HCT116 (cell line): ENCODE measurements at regions not wholly inside any gene's neighbourhood (a gene's known extent, or its start where the extent isn't known, plus 50 kb on each side); places are given as distances from the start of the nearest gene placed in this dataset.

Experiments
- ATAC-seq: fragments of 200-7000 bp; cut with Tn5 transposase; 2 replicates; pipeline ENCODE4 v1.9.1; 2020; ENCODE audit warnings: mild to moderate bottlenecking, moderate library complexity
- BruUV-seq: library from RNA; stranded (reverse); fragments of 400-500 nt; replicated peaks from 2 replicates; lab custom pipeline; 2021; lab: Mats Ljungman, UMichigan
- CTCF ChIA-PET: fragments of 300-600 bp; sonication (Branson Sonifier 250); formaldehyde crosslinking; loops from one replicate; lab custom pipeline; 2021; ENCODE audit warnings: antibody characterized with exemption; lab: Charles Lee
- POLR2A ChIA-PET: fragments of 300-600, 350-600 bp; sonication (Branson Sonifier 250); formaldehyde crosslinking; loops from one replicate; lab custom pipeline; 2021; ENCODE audit warnings: antibody characterized with exemption; lab: Charles Lee
- RAD21 ChIA-PET, 2 experiments: fragments of 300-600 bp; sonication (Branson Sonifier 250); formaldehyde crosslinking; loops; one replicate each; lab custom pipeline; 2023; ENCODE audit warnings: low total read pairs in 2 of 2; ENCODE audit not compliant: uncharacterized antibody in 2 of 2, unreplicated experiment in 2 of 2, low non-redundant PET in 1 of 2; lab: Charles Lee
- DNase-seq: peaks from one replicate; pipeline ENCODE4 v3.0.0-alpha.2; 2010; ENCODE audit warnings: low read depth, low spot score
- H2AFZ ChIP-seq: fragments of 200-600 bp; shearing (Covaris generic), sonication (generic); 2 replicates; pipeline ENCODE4 v1.6.1; 2017; ENCODE audit warnings: low read depth, mixed run types, mixed read lengths, antibody characterized with exemption, low read length; ENCODE audit not compliant: poor library complexity, severe bottlenecking
- H3K27ac ChIP-seq: 2 replicates; pipeline ENCODE4 v1.5.1; 2012; ENCODE audit warnings: low read depth, low read length
- H3K27me3 ChIP-seq: fragments of 200-600 bp; sonication (generic); 2 replicates; pipeline ENCODE4 v1.6.1; 2016; ENCODE audit warnings: mixed run types, low read length, mixed read lengths; ENCODE audit not compliant: insufficient read depth
- H3K36me3 ChIP-seq, 2 experiments: fragments of 200-500 bp in 1 of 2; fragments of 200-600 bp in 1 of 2; sonication (Bioruptor generic) in 1 of 2; sonication (generic) in 1 of 2; 2 replicates each; pipeline versions ENCODE4 v1.5.1 to v1.6.1; 2014 to 2016; ENCODE audit warnings: low read length in 2 of 2, inconsistent platforms in 1 of 2, mixed read lengths in 1 of 2, mixed run types in 1 of 2; ENCODE audit not compliant: insufficient read depth in 2 of 2, control insufficient read depth in 1 of 2
- H3K4me1 ChIP-seq, 2 experiments: fragments of 200-600 bp in 1 of 2; sonication (generic) in 1 of 2; 2 replicates each; pipeline versions ENCODE4 v1.5.1 to v1.6.1; 2012 to 2017; ENCODE audit warnings: low read length in 2 of 2, inconsistent platforms in 1 of 2, mild to moderate bottlenecking in 1 of 2, mixed read lengths in 1 of 2, mixed run types in 1 of 2, moderate library complexity in 1 of 2; ENCODE audit not compliant: insufficient read depth in 2 of 2, control insufficient read depth in 1 of 2
- H3K4me2 ChIP-seq: fragments of 200-600 bp; sonication (generic); 2 replicates; pipeline ENCODE4 v1.6.1; 2017; ENCODE audit warnings: mixed run types, low read length, mixed read lengths
- H3K4me3 ChIP-seq, 2 experiments: fragments of 200-600 bp in 1 of 2; sonication (generic) in 1 of 2; replicated peaks in 1 of 2; 2 replicates each; pipeline ENCODE4 v1.5.1; 2011 to 2016; ENCODE audit warnings: low read length in 2 of 2, control low read depth in 1 of 2, low read depth in 1 of 2, mild to moderate bottlenecking in 1 of 2, mixed read lengths in 1 of 2, mixed run types in 1 of 2
- H3K79me2 ChIP-seq: fragments of 200-600 bp; sonication (generic); 2 replicates; pipeline ENCODE4 v1.6.1; 2017; ENCODE audit warnings: mild to moderate bottlenecking, mixed run types, low read length, moderate library complexity, mixed read lengths; ENCODE audit not compliant: insufficient read depth
- H3K9ac ChIP-seq: fragments of 200-600 bp; sonication (generic); 2 replicates; pipeline ENCODE4 v1.6.1; 2016; ENCODE audit warnings: low read length, mixed read lengths
- H3K9me2 ChIP-seq: fragments of 200-600 bp; sonication (generic), shearing (Covaris generic); 2 replicates; pipeline ENCODE4 v1.6.1; 2017; ENCODE audit warnings: mixed run types, mild to moderate bottlenecking, moderate library complexity; ENCODE audit not compliant: insufficient read depth
- H3K9me3 ChIP-seq, 2 experiments: fragments of 200-500 bp in 1 of 2; fragments of 200-600 bp in 1 of 2; sonication (Bioruptor generic) in 1 of 2; sonication (generic) in 1 of 2; 2 replicates each; pipeline ENCODE4 v1.6.1; 2014 to 2017; ENCODE audit warnings: low read length in 2 of 2, mixed read lengths in 2 of 2, inconsistent platforms in 1 of 2, low read depth in 1 of 2, mild to moderate bottlenecking in 1 of 2, mixed run types in 1 of 2, moderate library complexity in 1 of 2; ENCODE audit not compliant: control insufficient read depth in 1 of 2, insufficient read depth in 1 of 2
- H4K20me1 ChIP-seq: fragments of 200-600 bp; sonication (generic), shearing (Covaris generic); 2 replicates; pipeline ENCODE4 v1.6.1; 2017; ENCODE audit warnings: mixed run types, mild to moderate bottlenecking, moderate library complexity; ENCODE audit not compliant: insufficient read depth
- CBX3 ChIP-seq: IDR thresholded peaks from 2 replicates; pipeline ENCODE4 v1.6.1; 2012; ENCODE audit warnings: low read depth
- ELF1 ChIP-seq: IDR thresholded peaks from 2 replicates; pipeline ENCODE4 v1.6.1; 2012; ENCODE audit warnings: low read depth, borderline replicate concordance
- EZH2 ChIP-seq: fragments of 200-600 bp; sonication (generic); IDR thresholded peaks from 2 replicates; pipeline ENCODE4 v1.6.1; 2017; ENCODE audit warnings: antibody characterized with exemption, mixed run types
- FOSL1 ChIP-seq: IDR thresholded peaks from 2 replicates; pipeline ENCODE4 v1.6.1; 2012; ENCODE audit warnings: low read depth
- JUND ChIP-seq: IDR thresholded peaks from 2 replicates; pipeline ENCODE4 v1.6.1; 2012
- POLR2A ChIP-seq: IDR thresholded peaks from 2 replicates; pipeline ENCODE4 v1.7.0; 2011; ENCODE audit warnings: borderline replicate concordance; ENCODE audit not compliant: insufficient read depth, insufficient read length; ENCODE audit errors: extremely low read depth
- POLR2AphosphoS5 ChIP-seq: IDR thresholded peaks from 2 replicates; pipeline ENCODE4 v1.6.1; 2011; ENCODE audit warnings: mild to moderate bottlenecking, low read depth, low read length, moderate library complexity
- RAD21 ChIP-seq: IDR thresholded peaks from 2 replicates; pipeline ENCODE4 v1.6.1; 2012; ENCODE audit warnings: low read depth, mild to moderate bottlenecking
- SP1 ChIP-seq: IDR thresholded peaks from 2 replicates; pipeline ENCODE4 v1.6.1; 2012; ENCODE audit warnings: low read depth
- SRF ChIP-seq: IDR thresholded peaks from 2 replicates; pipeline ENCODE4 v1.6.1; 2012; ENCODE audit warnings: low read depth
- TCF7L2 ChIP-seq: IDR thresholded peaks from 2 replicates; pipeline ENCODE4 v1.7.0; 2011; ENCODE audit warnings: borderline replicate concordance, inconsistent platforms; ENCODE audit not compliant: insufficient read depth, insufficient read length; ENCODE audit errors: extremely low read depth
- ZFX ChIP-seq: fragments of 450-650 bp; IDR thresholded peaks from 2 replicates; pipeline ENCODE4 v1.6.1; 2017
- ZNF274 ChIP-seq: fragments of 200-500 bp; sonication (Bioruptor generic); IDR thresholded peaks from 2 replicates; pipeline ENCODE4 v1.6.1; 2014; ENCODE audit warnings: mild to moderate bottlenecking, low read depth, low read length, inconsistent platforms
- intact Hi-C: fragments of 100-400 bp; cut with micrococcal nuclease; formaldehyde crosslinking; loops from 2 replicates; pipeline ENCODE4 v1.10.0; 2022
- TF ChIP-seq, protein P1 (sequence below): IDR thresholded peaks from 2 replicates; pipeline ENCODE4 v1.6.1; 2011; ENCODE audit warnings: mild to moderate bottlenecking, low read length, moderate library complexity; ENCODE audit not compliant: insufficient replicate concordance; ENCODE audit errors: extremely low read depth
- TF ChIP-seq, protein P2 (sequence below): IDR thresholded peaks from 2 replicates; pipeline ENCODE4 v1.6.1; 2012; ENCODE audit warnings: low read depth

DNA sequence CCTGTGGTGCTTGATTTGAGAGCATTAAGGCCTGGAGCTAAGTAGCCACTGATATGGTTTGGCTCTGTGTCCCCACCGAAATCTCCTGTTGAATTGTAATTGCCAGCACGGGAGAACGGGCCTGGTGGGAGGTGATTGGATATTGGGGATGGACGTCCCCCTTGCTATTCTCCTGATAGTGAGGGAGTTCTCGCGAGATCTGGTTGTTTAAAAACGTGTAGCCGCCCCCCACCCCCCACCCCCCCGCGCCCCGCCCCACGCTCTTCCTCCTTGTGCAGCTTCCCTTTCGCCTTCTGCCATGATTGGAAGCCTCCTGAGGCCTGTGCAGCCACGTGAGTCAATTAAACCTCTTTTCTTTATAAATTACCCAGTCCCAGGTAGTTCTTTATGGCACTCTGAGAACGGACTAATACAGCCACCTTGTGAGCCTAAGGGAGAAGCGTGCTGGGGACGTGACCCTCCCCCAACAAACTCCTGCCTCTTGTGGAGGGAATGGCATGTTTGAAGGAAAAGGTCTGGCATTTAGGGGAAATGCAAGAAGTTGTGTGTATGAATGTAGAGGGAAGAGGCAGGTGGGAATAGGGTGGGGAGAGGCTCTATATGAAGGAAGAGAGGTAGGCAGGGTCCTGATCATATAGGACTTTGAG lies 118.0 kb upstream of the KMT2C start:
- Histone ChIP-seq H3K4me3 (no peak overlapping the region), H3K9me2 (no peaks in the 10 kb centered on the region)
- no peak for DNase-seq
- CTCF ChIA-PET, result no interaction called here
- TF ChIP-seq RAD21, result no peak
- no peak for TF ChIP-seq SRF
- TF ChIP-seq POLR2A, result no peak
- TF ChIP-seq TCF7L2, result no peak
- TF ChIP-seq ZNF274, result no peak
- TF ChIP-seq JUND, result no peak
- no peak for TF ChIP-seq EZH2
- TF ChIP-seq FOSL1, result no peak
- no peak for TF ChIP-seq CBX3
- no peak for TF ChIP-seq SP1
- TF ChIP-seq, all 23 proteins: peak for 0
- Histone ChIP-seq H3K4me1 (no peaks in the 10 kb centered on the region), H3K36me3 (no peaks in the 10 kb centered on the region), H2AFZ (no peak overlapping the region), H3K27me3 (no peaks in the 10 kb centered on the region), H3K9me3 (no peaks in the 10 kb centered on the region), H4K20me1 (no peaks in the 10 kb centered on the region), H3K79me2 (no peaks in the 10 kb centered on the region), H3K27ac (no peak overlapping the region), H3K9ac (no peak overlapping the region), H3K4me2 (no peak overlapping the region)
- ATAC-seq, result no peak
- ChIA-PET POLR2A (no interaction called here), RAD21 (no interaction called here)
- intact Hi-C loops, result no loop called here
- no TSS peak for BruUV-seq

DNA sequence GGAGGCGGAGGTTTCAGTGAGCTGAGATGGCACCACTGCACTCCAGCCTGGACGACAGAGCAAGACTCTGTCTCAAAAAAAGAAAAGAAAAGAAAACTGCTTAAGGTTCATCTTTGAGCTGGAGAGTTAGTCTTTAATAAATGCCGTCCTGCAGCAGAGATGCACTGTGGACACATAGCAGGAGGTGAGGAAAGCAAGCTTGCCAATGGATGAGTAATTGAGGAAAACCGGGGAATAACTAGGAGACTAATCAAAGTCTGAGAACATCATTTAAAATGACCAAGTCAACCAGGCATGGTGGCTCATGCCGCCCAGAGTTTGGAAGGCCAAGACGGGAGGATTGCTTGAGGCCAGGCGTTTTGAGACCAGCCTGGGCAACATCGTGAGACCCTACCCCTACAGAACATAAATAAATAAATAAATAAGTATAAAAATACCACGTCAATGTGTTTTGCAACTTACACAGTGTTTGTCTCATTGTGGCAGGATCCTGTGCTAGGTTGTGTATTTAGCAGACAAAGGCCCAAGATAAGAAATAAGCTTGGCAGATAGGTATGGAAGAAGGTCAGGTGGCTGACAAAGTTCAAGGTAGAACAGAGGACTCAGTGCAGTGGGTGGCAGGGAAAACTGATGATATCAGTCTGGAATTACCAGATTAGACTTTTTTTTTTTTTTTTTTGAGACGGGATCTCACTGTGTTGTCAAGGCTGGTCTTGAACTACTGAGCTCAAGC lies 115.7 kb upstream of the KMT2C start:
- Histone ChIP-seq H3K9me2 (no peaks in the 10 kb centered on the region), H2AFZ (no peak overlapping the region), H3K4me1 (no peaks in the 10 kb centered on the region), H3K79me2 (no peaks in the 10 kb centered on the region), H3K27ac (no peak overlapping the region), H3K9ac (no peak overlapping the region), H3K36me3 (no peaks in the 10 kb centered on the region), H3K4me3 (no peak overlapping the region), H3K27me3 (no peaks in the 10 kb centered on the region), H3K4me2 (no peak overlapping the region), H4K20me1 (no peaks in the 10 kb centered on the region), H3K9me3 (no peaks in the 10 kb centered on the region)
- ChIA-PET POLR2A (no interaction called here), CTCF (no interaction called here), RAD21 (no interaction called here)
- ATAC-seq (no peak), DNase-seq (no peak)
- intact Hi-C loops, result no loop called here
- BruUV-seq, result no TSS peak
- no peak for TF ChIP-seq JUND
- TF ChIP-seq SP1, result no peak
- TF ChIP-seq, protein P1, sequence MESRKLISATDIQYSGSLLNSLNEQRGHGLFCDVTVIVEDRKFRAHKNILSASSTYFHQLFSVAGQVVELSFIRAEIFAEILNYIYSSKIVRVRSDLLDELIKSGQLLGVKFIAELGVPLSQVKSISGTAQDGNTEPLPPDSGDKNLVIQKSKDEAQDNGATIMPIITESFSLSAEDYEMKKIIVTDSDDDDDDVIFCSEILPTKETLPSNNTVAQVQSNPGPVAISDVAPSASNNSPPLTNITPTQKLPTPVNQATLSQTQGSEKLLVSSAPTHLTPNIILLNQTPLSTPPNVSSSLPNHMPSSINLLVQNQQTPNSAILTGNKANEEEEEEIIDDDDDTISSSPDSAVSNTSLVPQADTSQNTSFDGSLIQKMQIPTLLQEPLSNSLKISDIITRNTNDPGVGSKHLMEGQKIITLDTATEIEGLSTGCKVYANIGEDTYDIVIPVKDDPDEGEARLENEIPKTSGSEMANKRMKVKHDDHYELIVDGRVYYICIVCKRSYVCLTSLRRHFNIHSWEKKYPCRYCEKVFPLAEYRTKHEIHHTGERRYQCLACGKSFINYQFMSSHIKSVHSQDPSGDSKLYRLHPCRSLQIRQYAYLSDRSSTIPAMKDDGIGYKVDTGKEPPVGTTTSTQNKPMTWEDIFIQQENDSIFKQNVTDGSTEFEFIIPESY, result no peak
- no peak for TF ChIP-seq ZFX
- no peak for TF ChIP-seq ELF1
- no peak for TF ChIP-seq ZNF274
- no peak for TF ChIP-seq RAD21
- no peak for TF ChIP-seq TCF7L2
- TF ChIP-seq POLR2AphosphoS5, result no peak
- TF ChIP-seq, protein P2, sequence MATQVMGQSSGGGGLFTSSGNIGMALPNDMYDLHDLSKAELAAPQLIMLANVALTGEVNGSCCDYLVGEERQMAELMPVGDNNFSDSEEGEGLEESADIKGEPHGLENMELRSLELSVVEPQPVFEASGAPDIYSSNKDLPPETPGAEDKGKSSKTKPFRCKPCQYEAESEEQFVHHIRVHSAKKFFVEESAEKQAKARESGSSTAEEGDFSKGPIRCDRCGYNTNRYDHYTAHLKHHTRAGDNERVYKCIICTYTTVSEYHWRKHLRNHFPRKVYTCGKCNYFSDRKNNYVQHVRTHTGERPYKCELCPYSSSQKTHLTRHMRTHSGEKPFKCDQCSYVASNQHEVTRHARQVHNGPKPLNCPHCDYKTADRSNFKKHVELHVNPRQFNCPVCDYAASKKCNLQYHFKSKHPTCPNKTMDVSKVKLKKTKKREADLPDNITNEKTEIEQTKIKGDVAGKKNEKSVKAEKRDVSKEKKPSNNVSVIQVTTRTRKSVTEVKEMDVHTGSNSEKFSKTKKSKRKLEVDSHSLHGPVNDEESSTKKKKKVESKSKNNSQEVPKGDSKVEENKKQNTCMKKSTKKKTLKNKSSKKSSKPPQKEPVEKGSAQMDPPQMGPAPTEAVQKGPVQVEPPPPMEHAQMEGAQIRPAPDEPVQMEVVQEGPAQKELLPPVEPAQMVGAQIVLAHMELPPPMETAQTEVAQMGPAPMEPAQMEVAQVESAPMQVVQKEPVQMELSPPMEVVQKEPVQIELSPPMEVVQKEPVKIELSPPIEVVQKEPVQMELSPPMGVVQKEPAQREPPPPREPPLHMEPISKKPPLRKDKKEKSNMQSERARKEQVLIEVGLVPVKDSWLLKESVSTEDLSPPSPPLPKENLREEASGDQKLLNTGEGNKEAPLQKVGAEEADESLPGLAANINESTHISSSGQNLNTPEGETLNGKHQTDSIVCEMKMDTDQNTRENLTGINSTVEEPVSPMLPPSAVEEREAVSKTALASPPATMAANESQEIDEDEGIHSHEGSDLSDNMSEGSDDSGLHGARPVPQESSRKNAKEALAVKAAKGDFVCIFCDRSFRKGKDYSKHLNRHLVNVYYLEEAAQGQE, result no peak
